ENCODE measurements at regions not wholly inside any gene's neighbourhood (a gene's known extent, or its start where the extent isn't known, plus 50 kb on each side); places are given as distances from the start of the nearest gene placed in this dataset.

GRCh38 chr2:207225773-207226172 lies 60.0 kb upstream of the KLF7 start:
- BruUV-seq (replicated peaks): no TSS peak
- Histone ChIP-seq H2BK15ac (ENCODE audit: low read depth, low read length) (peak overlapping the region; percentile 47; the same call in 1 of the 3 replicates), H3K56ac (ENCODE audit: extremely low read depth, insufficient read depth, low read length) (no peak overlapping the region), H4K8ac (ENCODE audit: low read depth in 2 of 2, low read length in 2 of 2) (no peak overlapping the region; a peak in 1 of 4 replicates), H2BK120ac (ENCODE audit: low read depth, low read length) (peak overlapping the region; percentile 32; the same call in 1 of the 2 replicates), H4K5ac (ENCODE audit: low read depth, low read length) (no peak overlapping the region), H3K4me2 (ENCODE audit: low read depth, low read length) (no peak overlapping the region), H3K9me3 (ENCODE audit: control insufficient read depth, insufficient read depth, low read length) (no peaks in the 10 kb centered on the region), H3K4ac (ENCODE audit: low read depth, low read length) (peak overlapping the region; percentile 47), H4K91ac (ENCODE audit: insufficient read depth, low read depth, low read length) (no peak overlapping the region), H3K9ac (ENCODE audit: low read depth, low read length) (no peak overlapping the region), H2AK5ac (ENCODE audit: low read depth, low read length) (0 out of 2 replicates have a peak overlapping the region, but pooled peaks have one; percentile 9), H3K9me1 (ENCODE audit: insufficient read depth, low read length) (peaks cover 10% of the 10 kb centered on the region), H3K27ac (ENCODE audit: insufficient read depth, low read length) (no peak overlapping the region), H3K14ac (replicated peaks; ENCODE audit: low read depth, low read length) (0 out of 2 replicates have a peak overlapping the region, but pooled peaks have one; percentile 40), H3K23ac (ENCODE audit: low read depth, low read length) (no peak overlapping the region), H4K20me1 (ENCODE audit: insufficient read depth, low read length) (no peaks in the 10 kb centered on the region), H2BK20ac (ENCODE audit: low read depth, low read length) (peak overlapping the region; percentile 56), H3K18ac (ENCODE audit: low read depth, low read length) (no peak overlapping the region), H2AFZ (replicated peaks; ENCODE audit: low read length, poor library complexity) (no peak overlapping the region), H2AK9ac (replicated peaks; ENCODE audit: low read depth, low read length, poor library complexity) (peak overlapping the region; percentile 62), H3K4me3 (ENCODE audit: insufficient read depth, low read depth, low read length) (no peak overlapping the region), H2BK5ac (ENCODE audit: low read depth, low read length, poor library complexity, severe bottlenecking) (no peak overlapping the region), H3K27me3 (ENCODE audit: control insufficient read depth, insufficient read depth, low read length) (no peaks in the 10 kb centered on the region), H3K79me1 (ENCODE audit: low read depth in 1 of 2, low read length in 2 of 2) (no peaks in the 10 kb centered on the region), H3K36me3 (ENCODE audit: control insufficient read depth, insufficient read depth, low read length) (no peaks in the 10 kb centered on the region), H3K4me1 (ENCODE audit: control insufficient read depth, insufficient read depth, low read length) (peaks cover 9% of the 10 kb centered on the region)
- 95% methylated on average over 3 of the region's 6 CpGs; no CpG with 5 or more reads in 1 of the 2 experiments for WGBS, 2 experiments (ENCODE audit: extremely low coverage in 2 of 2, insufficient read length in 1 of 2)
- in situ Hi-C loops (cut with MboI; ENCODE audit: low sequenced_read_pairs): no loop called here
- ATAC-seq (ENCODE audit: low read depth) (no peak), DNase-seq (no peak)
- POLR2A ChIA-PET (ENCODE audit: unreplicated experiment): interaction anchor here (0.8 kb wide), 1 partner anchor 261 kb away, joined by 16 read pairs; no protein-coding TSS in a partner anchor
- intact Hi-C loops (cut with micrococcal nuclease): no loop called here
- CTCF ChIA-PET: no interaction called here
- no peak for TF ChIP-seq RCOR1 (IDR thresholded peaks at IDR 0.05; ENCODE audit: insufficient replicate concordance, low read length)
- no peak for TF ChIP-seq RFX5 (IDR thresholded peaks at IDR 0.05; ENCODE audit: low read depth, low read length)
- TF ChIP-seq FOS (IDR thresholded peaks at IDR 0.05; ENCODE audit: low read depth, low read length): no peak
- TF ChIP-seq CTCF (conservative IDR thresholded peaks at IDR 0.05; ENCODE audit: low read depth, low read length): no peak
- no peak for TF ChIP-seq ELK1 (IDR thresholded peaks at IDR 0.05; ENCODE audit: borderline replicate concordance, low read depth, low read length)
- dilution Hi-C loops (cut with HindIII; ENCODE audit: low sequenced_read_pairs, unreplicated experiment): no loop called here

Data from IMR-90 (cell line).